HG03139 (cell line): ENCODE measurements at regions not wholly inside any gene's neighbourhood (a gene's known extent, or its start where the extent isn't known, plus 50 kb on each side); places are given as distances from the start of the nearest gene placed in this dataset.

Experiments used
- ATAC-seq: cut with Tn5 transposase; IDR thresholded peaks from one replicate; pipeline ENCODE4 v1.9.1; 2021; ENCODE audit not compliant: unreplicated experiment

DNA sequence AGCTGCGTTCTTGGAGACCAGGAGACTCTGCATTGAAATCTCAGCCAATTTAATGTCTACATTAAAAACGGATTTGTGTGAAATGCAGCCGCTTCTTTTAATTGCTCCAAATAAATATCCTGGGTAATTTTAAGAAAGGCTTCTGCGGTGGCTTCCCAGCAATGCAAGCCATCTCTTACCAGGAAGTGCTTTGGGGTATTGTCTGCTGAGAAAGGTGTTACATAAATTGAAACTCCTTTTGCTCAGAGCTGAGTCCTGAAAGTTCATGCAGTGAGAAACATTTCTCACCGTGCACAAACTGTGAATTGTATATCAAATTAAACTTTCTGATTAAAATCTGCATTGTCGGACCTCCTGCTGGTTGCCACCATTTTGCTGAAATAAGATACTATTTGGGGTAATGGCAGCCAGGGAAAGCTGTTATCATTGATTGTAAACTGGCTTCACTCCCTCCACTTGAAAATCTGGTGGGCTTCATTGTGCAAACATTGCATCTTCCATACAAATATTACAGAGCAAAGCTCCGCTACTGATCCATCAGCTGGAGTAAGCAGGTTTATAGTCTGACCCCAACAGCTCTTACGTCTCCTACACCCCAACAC, 59.5 kb downstream of the ZIC5 start:
- no peak for ATAC-seq

DNA sequence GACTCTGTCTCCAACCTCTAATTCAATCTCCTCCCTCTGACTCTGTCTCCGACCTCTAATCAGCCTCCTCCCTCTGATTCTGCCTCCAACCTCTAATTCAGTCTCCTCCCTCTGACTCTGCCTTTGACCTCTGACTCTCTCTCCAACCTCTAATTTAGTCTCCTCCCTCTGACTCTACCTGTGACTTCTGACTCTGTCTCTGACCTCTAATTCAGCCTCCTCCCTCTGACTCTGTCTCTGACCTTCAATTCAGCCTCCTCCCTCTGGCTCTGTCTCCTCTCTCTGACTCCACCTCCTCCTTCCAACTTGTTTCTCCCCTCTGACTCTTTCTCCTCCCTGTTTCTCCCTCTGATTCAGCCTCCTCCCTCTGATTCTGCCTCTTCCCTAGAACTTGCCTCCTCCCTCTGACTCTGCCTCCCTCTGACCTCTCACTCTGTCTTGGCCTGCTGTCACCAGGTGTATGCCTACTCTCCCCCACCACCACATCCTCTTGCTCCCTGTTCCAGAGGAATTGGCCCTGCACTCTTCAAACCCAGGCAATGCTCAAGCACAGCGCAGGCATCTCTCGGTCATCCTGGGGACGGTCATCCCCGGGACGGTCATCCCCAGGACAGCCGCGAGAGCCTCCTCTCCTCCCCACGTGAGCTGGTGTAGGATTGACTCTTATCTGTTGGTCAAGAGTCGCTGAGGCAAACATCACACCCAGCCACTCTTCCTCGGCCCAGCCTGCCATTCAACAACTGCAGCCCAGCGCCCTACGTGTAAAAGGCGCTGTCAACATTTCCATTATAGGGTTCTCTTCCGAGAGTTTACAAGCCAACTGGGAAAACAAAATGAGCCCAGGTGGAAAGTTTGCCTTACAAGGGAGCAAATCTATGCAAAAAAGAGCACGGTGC, 60.2 kb downstream of the ZIC5 start:
- ATAC-seq, result no peak

DNA sequence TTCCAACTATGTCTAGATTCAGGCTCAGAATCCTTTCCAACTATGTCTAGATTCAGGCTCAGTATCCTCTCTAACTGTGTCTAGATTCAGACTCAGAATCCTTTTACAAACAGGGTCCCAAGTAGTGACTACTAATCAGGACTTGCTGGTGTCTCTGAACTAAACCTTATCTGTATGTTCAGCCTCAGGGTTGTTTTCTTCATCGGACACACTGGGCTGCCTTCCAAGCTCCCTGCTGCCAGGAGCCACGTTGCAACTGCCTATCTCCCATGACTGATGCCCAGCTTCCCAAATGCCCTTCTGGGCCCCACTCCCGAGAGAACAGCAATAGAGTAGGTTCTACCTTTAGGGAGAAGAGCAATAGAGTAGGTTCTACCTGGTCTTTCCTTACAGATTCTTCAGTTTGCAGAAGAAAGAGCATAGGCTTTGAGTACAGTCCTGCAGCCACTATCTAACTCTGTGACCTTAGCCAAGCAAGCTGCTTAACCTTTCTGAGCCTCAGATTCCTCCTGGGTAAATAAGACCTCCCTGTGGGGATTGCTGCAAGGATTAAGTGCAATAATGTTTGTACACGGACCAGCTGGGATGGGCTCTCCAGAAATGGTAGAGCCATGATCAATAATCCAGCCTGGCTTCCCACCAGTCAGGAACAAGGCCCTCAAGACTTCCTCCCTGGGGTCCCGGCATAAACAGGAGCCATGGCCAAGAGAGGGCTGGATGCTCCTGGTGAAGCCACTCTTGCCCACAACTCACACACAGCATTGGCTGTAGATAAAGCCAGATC, 61.5 kb downstream of the ZIC5 start:
- ATAC-seq, result no peak

DNA sequence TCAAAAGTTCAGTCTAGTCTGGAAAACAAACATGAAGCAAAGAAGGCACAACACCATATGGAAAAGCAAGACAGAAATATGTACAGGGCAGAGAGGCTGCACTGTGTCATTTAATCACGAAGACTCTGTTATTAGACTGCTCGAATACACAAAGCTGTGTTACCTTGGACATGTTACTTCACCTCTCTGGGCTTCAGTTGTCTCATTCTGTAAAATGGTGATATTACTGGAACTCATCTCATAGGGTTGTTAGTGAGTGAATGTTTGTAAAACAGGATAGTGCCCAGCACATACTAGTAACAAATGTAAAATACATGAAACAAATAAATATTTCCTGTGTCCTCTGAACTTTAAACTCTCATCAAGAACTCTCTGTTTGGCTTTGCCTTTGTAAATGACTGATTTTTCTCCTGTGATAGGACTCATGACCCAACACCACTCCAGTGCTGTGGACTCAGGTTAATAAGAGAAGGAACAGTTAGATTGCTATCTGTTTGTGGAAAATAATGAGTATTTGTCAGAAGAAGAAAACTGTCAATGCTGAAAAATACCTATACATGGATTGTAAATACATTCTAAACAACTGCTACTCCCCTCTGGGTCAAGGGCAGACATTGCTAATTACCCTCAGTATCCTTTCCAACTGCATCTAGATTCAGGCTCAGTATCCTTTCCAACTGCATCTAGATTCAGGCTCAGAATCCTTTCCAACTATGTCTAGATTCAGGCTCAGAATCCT, 62.3 kb downstream of the ZIC5 start:
- ATAC-seq, result no peak

DNA sequence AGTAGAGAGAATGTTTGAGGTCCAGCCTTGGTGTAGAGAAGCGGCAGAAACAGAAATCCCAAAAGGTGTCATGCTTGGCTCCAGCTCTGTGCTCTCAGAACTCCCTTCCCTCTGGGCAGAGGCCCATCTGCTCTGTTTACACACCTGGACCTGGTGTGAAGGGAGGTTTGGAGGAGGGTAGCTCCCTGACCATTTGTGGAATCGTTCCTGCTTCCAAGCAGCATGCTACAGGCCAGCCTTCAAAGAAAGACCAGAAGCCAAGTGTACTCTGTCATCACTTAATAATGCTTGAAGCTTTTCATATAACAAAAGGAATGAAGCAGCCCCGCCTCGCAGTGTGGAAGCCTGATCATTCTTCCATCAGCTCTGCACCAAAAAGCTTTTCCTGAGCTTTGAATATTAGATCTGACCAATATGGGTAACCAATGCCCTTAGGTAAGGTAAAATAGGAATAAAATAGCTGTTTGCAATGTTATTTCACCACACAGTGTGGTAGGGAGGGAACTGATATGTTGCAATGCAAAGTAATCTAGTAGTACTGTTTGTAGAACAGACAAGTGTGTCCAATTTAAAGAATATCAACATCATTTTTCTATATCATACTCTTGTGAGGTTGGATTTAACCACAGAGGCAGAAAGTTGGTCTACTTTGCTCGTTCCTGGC, 63.3 kb downstream of the ZIC5 start:
- ATAC-seq, result no peak

DNA sequence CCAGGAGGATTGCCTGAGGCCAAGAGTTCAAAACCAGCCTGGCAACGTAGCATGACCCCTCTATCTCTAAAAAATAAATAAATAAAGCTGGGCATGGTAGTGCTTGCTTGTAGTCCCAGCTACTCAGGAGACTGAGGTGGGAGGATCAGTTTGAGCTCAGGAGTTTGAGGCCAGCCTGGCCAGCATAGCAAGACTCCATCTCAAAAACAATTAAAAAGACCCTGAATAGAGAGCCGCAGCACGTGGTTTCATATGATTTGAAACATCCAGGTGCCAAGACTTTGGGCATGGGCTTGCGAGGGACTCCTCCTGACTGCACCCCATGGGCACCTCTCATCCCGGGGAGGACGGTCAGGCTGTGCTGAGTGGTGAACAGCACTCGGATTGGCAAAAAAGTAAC, 63.9 kb downstream of the ZIC5 start:
- no peak for ATAC-seq

DNA sequence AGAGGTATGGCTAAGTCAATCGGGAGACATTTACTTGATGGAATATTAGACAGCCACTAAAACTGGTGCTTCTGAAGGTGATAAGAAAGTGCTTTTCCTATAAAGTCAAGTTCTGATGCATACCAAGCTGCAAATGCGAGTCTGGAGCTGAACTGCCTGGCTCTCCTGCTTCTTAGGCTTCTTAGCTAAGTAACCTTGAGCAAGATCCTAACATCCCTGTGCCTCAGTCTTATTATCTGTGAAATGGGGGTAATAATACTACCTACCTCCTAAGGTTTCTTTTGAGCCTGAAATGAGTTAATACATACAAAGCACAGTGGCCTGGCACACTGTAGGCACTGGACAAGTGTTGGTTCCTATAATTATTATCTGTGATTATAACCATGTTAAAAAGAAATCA, 64.5 kb downstream of the ZIC5 start:
- ATAC-seq, result no peak

DNA sequence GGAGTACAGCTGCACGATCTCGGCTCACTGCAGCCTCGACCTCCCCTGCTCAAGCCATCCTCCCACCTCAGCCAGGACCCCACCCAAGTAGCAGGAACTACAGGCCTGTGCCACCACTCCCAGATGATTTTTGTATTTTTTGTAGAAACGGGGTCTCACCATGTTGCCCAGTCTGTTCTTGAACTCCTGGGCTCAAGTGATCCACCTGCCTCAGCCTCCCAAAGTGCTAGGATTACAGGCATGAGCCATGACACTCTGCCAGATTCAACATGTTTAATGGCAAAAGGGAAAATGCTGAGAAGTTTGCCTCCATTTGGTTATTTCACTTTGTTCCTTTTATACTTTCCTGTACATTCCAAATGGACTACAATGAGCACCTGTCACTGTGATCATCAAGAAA, 65.8 kb downstream of the ZIC5 start:
- ATAC-seq, result no peak

DNA sequence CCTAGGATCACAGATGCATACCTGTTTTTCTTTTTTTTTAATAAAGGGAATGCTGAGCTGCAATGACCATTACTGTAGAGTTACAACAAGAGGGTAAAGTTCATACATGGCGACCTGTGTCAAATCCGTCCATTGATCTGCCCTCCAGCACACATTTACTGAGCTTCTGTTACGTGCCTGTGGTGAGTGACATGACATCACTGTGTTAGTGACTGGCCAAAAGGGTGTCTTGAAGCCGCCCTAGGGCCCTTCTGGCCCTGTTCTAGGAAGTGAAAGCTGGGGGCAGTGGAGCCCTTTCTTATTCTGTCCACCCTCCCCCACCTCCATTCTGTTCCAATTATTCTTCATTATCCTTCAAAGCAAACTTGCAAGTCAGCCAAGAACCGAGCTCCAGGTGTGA, 66.3 kb downstream of the ZIC5 start:
- ATAC-seq, result no peak

DNA sequence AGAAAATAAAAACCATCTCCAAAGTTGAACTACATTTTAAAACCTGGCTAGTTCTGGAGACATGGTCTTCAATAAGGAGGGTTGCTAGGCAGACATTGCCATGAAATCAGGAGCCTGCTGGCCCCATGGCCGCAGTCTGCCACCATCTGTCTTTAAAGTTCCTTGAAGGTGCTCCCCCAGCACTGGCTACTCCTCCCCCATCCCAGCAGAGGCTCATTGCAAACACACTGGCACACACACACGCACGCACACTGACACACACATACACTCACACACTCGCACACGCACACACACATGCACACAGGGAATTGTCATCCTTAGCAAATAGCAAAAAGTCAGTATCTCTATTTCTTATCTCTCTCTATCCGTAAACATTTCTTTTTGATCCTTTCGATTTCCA, 68.4 kb downstream of the ZIC5 start:
- no peak for ATAC-seq

DNA sequence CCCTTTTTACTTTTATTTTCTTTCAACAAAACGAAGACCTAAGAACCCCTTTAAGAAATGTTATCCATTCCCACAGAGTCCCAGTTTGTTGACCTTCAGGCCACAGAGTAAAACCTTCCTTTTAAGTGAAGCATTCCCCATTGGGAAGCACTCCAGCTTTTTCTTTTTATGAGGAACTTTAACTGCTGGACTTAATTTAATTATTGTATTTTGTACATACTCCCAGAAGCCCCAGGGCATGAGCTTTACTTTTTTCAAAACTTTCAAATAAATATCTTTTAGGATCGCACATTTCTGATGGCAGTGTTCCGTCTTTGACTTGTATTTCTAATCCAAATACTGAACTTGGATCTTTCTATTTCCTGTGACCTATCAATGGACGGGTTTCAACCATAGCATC, 68.9 kb downstream of the ZIC5 start:
- no peak for ATAC-seq

DNA sequence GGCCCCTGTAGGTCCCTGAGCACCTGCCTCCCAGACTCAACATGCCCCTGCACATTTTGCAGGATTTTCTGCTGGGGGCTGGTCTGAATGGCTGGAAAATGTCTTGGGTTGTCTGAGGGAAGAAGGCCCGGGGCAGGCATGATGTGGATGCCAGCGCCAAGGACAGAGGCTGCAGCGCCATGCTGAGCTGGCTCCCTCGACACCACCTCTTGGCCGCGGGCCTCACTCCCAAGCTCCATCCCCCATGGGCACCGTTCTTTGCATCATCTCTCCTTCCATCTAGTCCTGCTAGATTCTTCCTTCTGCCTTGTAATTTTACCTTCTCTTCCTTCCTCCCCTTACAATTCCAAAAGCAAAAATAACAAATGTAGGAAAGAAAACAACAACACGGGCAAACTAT, 70.6 kb downstream of the ZIC5 start:
- ATAC-seq, result no peak

DNA sequence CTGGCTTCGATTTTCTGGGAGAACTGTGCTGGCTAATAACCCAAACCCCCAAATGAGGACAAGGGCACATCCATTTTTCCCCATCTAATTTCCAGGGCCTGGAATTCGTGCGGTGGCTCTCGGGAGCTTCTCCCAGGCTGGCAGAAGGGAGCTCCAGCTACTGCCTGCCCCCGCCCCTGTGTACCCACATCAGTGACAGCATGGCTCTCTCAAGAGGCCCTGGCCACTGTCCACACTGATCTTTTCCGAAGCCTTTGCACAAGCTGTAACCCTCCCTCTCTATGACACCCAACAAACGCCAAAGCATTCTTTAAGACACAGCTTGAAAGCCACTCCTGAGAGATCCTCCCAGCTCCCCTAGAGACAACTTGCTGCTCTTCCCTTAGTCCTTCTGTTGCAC, 73.1 kb downstream of the ZIC5 start:
- no peak for ATAC-seq

DNA sequence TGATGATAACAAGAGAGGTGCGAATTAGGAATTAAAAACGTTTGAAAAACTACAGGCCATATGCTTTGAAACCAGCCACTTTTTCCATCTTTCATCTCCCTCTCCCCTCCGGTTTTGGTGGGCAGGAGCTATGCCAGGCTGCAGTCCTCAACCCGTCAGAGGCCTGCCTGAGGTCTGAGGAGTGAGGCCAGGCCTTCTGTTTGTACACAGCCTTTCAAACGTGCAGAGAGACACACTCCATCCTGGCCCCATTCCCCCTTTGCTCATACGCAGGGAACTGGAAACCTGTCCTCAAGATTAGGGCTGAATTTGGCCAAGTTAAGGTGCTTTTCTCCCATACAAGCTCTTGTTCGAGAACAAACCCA, 74.5 kb downstream of the ZIC5 start:
- ATAC-seq, result no peak

DNA sequence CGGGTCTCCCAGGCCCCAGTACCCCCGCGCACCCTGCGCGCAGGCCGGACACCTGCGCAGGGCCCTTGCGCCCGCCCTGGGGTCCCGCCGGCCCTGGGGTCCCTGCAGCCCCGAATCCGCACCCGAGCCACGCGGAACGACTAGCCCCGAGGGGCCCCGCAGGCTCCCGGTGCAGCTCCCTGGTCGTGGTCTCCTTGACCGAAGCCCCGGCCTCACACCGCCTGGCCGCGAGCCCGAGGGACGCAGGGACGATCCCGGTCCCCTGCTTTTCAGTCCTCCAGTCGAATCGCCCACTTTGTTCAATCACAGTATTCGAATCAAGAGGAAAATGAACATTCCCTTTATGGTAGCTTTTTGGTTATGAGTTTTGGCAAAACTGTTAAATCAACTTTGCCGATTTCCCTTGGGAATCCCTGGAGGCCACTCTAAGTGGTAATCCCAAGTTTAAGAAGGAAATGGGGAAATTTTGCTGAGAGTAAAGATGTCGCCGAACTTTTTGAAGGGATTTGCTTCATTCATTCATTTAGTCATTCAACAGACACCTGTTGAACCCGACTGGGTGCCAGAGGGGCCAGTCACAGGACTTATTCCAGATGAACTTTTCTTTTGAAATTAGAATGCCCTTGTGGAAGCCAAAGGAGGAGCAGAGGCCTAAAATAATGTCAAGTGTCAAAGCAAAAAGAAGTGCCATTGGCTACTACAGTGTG, 75.0 kb downstream of the ZIC5 start:
- ATAC-seq, result no peak

DNA sequence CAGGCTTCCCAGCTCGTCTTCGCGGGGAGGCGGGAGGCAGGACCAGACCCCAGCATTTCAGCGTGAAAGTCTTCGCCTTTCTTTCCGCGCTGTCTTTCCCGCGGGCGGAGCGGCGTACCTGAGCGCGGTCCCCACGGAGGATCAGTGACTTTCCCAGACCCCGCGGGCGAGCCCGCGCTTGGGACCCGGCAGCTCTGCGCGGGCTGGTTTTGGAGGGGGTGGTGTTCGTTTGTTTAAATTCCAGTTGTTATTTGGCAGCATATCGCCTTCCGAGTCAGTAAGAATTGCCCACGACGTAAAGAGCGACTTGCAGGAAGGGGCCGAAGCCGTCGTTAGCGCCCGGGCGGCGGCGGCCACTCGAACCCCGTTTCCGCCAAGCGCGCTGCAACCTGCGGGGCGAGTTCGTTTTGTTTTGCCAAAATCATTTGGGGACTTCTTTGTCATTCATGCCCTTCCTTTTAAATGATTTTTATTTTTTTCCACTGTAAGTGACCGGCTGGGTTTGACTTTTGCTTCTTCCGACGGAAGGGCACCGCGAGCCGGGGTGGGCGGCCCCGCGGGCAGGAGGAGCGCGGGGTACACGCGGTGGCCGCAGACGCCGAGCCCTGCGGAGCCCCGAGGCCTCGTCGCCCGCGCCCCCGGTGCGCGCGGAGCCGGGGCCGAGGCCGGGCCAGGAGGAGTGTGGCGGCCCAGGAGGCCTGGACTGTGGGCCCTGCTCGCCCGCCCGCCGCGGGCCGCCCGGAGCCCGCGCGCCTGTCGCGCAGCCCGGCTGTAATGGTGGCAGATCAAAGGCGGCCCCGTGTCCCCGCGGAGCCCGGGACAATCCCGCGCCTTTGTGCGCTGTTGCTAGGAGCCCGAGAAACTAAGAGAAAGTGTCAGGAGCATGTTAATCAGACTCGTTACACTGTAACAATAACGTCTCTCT, 75.9 kb downstream of the ZIC5 start:
- ATAC-seq, result no peak

DNA sequence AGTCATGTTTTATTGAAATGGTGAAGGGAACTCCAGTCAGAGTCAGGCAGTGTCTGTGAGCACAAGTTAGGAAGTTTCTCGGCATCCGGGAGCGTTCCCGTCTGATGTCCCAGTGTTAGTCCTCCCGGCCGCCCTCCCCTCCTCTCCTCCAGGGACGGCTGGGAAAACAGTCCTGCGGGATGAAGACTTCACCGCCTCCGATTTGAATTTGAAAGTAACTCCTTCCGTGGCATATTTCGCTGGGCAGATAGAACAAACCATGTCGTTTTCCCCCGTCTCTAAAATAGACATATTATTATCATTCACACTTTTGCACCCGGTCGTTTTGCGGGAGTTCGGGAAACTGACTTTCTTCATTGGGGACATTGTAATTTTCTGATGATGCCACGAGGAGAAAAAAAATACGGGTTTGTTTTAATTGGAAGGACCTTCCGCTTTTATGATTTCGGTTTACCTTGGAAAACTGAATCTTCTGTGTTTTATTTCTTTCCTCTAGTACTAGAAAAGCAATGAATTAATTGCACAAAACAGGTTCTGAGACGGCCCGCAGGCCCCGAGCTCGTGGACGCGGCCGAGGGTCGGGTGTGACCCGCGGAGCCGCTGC, 76.6 kb downstream of the ZIC5 start:
- ATAC-seq, result no peak

DNA sequence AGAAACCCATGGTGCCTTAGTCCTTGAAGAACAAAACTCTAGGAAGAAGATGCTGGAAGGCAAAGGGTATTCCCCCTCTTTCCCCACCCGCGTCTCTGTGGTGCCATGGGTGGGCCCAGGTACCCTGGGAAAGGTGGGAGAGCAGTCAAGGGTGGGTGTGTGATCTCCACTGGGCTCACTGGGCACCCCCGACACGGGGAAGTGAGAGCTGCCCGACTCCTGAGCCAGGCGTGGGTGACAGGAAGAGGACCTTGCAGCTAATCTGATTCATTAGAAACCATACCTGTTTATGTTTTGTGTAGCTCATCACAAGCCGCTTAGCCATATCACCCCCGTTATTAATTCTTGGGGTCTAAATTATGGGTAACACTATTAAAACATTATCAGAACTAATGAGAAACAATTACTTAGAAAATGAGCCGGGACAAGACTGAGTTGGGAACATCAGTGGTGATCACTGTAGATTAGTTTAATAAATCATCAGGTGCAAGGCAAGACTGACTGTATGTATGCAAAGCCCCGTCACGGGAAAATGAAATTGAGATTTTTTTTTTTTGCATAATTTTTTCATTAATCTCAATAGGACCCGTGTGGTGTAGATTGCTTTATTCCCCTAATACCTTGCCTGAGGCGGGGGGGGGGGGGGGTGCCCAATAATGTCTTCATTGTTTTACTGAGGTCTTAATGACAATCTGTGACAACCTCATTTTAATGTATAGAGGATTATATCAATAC, 77.3 kb downstream of the ZIC5 start:
- ATAC-seq, result no peak
